ENCODE measurements at regions not wholly inside any gene's neighbourhood (a gene's known extent, or its start where the extent isn't known, plus 50 kb on each side); places are given as distances from the start of the nearest gene placed in this dataset.
A peak's percentile ranks its signal among the peaks of the same experiment; 100 is the strongest.

DNA sequence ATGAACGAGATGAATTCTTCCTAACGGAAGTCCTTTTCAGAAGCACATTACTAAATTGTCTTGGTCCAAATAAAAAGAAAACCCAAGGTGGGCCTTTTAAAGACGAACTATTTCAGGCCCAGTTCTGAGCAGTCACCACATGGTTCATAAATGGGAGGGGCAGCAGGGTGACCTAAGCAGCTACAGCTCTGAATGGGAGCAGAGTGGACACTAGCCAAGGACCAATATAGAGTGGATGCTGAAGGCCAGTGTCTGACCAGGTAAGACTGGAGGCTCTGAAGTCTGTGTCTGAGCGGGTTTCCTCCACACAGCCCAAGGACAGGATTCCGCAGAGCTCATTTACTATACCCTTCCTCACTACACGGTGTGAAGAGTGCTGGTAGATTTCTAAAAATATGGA, 159.1 kb downstream of the TMEM26 start:
- TF ChIP-seq RAD21 (IDR thresholded peaks at IDR 0.05; ENCODE audit: low read depth) = no peak
- no peak for TF ChIP-seq EP300 (IDR thresholded peaks at IDR 0.05; ENCODE audit: borderline replicate concordance)
- TF ChIP-seq, protein P1, sequence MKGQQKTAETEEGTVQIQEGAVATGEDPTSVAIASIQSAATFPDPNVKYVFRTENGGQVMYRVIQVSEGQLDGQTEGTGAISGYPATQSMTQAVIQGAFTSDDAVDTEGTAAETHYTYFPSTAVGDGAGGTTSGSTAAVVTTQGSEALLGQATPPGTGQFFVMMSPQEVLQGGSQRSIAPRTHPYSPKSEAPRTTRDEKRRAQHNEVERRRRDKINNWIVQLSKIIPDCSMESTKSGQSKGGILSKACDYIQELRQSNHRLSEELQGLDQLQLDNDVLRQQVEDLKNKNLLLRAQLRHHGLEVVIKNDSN (IDR thresholded peaks at IDR 0.05) = no peak
- no peak for TF ChIP-seq EGR1 (IDR thresholded peaks at IDR 0.05)
- TF ChIP-seq YY1 (IDR thresholded peaks at IDR 0.05; ENCODE audit: low read depth) = no peak

- TF ChIP-seq CREB1 (IDR thresholded peaks at IDR 0.05; ENCODE audit: low read depth) = no peak
- TF ChIP-seq YY1 (IDR thresholded peaks at IDR 0.05; ENCODE audit: low read depth) = no peak
- no peak for TF ChIP-seq NFIC (IDR thresholded peaks at IDR 0.05)
- TF ChIP-seq, protein P1 (IDR thresholded peaks at IDR 0.05) = no peak
- TF ChIP-seq, protein P2, sequence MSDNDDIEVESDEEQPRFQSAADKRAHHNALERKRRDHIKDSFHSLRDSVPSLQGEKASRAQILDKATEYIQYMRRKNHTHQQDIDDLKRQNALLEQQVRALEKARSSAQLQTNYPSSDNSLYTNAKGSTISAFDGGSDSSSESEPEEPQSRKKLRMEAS (IDR thresholded peaks at IDR 0.05) = no peak
- TF ChIP-seq RAD21 (IDR thresholded peaks at IDR 0.05; ENCODE audit: low read depth) = no peak
- TF ChIP-seq, protein P3, sequence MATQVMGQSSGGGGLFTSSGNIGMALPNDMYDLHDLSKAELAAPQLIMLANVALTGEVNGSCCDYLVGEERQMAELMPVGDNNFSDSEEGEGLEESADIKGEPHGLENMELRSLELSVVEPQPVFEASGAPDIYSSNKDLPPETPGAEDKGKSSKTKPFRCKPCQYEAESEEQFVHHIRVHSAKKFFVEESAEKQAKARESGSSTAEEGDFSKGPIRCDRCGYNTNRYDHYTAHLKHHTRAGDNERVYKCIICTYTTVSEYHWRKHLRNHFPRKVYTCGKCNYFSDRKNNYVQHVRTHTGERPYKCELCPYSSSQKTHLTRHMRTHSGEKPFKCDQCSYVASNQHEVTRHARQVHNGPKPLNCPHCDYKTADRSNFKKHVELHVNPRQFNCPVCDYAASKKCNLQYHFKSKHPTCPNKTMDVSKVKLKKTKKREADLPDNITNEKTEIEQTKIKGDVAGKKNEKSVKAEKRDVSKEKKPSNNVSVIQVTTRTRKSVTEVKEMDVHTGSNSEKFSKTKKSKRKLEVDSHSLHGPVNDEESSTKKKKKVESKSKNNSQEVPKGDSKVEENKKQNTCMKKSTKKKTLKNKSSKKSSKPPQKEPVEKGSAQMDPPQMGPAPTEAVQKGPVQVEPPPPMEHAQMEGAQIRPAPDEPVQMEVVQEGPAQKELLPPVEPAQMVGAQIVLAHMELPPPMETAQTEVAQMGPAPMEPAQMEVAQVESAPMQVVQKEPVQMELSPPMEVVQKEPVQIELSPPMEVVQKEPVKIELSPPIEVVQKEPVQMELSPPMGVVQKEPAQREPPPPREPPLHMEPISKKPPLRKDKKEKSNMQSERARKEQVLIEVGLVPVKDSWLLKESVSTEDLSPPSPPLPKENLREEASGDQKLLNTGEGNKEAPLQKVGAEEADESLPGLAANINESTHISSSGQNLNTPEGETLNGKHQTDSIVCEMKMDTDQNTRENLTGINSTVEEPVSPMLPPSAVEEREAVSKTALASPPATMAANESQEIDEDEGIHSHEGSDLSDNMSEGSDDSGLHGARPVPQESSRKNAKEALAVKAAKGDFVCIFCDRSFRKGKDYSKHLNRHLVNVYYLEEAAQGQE (IDR thresholded peaks at IDR 0.05; ENCODE audit: low read depth) = no peak
- TF ChIP-seq FOXM1 (IDR thresholded peaks at IDR 0.05; ENCODE audit: borderline replicate concordance, low read depth) = no peak
- no peak for TF ChIP-seq EGR1 (IDR thresholded peaks at IDR 0.05)
- TF ChIP-seq CEBPB (IDR thresholded peaks at IDR 0.05) = no peak
- no peak for TF ChIP-seq TAF1 (IDR thresholded peaks at IDR 0.05; ENCODE audit: low read depth)
- TF ChIP-seq EP300 (IDR thresholded peaks at IDR 0.05; ENCODE audit: borderline replicate concordance) = no peak
- no peak for TF ChIP-seq TCF12 (IDR thresholded peaks at IDR 0.05; ENCODE audit: low read depth)
- TF ChIP-seq TEAD4 (IDR thresholded peaks at IDR 0.05) = no peak
- no peak for TF ChIP-seq ZBTB7A (IDR thresholded peaks at IDR 0.05; ENCODE audit: low read depth)
Observed at GRCh38 chr10:61289813-61290212, 163.4 kb downstream of the TMEM26 start.

DNA sequence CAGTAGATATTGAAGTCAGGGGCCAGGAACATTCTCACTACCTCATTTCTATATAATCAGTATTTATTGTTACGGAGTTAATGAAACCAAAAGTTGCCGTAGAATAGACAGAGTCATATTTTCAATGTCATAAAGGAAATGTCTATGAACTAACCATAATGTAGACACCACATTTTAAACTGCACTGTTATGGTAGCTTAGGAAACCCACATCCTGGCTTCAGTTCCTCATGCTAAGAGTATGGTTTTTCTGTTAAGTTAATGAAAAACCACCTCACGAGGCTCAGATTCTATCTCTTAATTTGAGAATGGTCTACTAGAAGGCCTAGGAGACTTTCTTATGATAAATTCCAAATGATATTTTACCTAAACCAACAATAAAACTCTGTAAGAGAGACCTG, 166.5 kb downstream of the TMEM26 start:
- TF ChIP-seq, protein P1 (IDR thresholded peaks at IDR 0.05) = no peak

DNA sequence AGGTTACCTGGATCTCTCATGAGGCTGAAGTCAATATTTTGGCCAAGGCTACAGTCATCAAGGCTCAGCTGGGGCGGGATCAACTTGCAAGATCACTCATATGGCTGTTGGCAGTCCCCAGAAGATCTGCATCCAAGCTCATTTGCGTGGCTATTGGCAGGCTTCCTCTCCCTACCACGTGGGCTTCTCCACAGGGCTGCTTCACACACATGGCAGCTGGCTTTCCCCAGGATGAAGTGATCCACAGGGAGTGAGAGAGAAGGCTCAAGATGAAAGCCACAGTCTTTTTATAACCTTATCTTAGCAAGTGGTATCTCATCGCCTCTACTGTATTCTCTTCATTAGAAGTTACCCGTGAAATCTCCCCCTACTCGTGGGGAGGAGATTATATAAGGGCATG, 167.4 kb downstream of the TMEM26 start:
- TF ChIP-seq TCF12 (IDR thresholded peaks at IDR 0.05; ENCODE audit: low read depth) (no peak), NFIC (IDR thresholded peaks at IDR 0.05) (no peak), RAD21 (IDR thresholded peaks at IDR 0.05; ENCODE audit: low read depth) (no peak), EGR1 (IDR thresholded peaks at IDR 0.05) (no peak), EP300 (IDR thresholded peaks at IDR 0.05; ENCODE audit: borderline replicate concordance) (no peak), YY1 (IDR thresholded peaks at IDR 0.05; ENCODE audit: low read depth) (no peak), TEAD4 (IDR thresholded peaks at IDR 0.05) (no peak), TAF1 (IDR thresholded peaks at IDR 0.05; ENCODE audit: low read depth) (no peak), ZBTB7A (IDR thresholded peaks at IDR 0.05; ENCODE audit: low read depth) (no peak), FOXM1 (IDR thresholded peaks at IDR 0.05; ENCODE audit: borderline replicate concordance, low read depth) (no peak), CREB1 (IDR thresholded peaks at IDR 0.05; ENCODE audit: low read depth) (no peak), CEBPB (IDR thresholded peaks at IDR 0.05) (no peak)
- TF ChIP-seq, protein P1 (IDR thresholded peaks at IDR 0.05) = no peak
- TF ChIP-seq, protein P3 (IDR thresholded peaks at IDR 0.05; ENCODE audit: low read depth) = no peak
- TF ChIP-seq, protein P2 (IDR thresholded peaks at IDR 0.05) = no peak

DNA sequence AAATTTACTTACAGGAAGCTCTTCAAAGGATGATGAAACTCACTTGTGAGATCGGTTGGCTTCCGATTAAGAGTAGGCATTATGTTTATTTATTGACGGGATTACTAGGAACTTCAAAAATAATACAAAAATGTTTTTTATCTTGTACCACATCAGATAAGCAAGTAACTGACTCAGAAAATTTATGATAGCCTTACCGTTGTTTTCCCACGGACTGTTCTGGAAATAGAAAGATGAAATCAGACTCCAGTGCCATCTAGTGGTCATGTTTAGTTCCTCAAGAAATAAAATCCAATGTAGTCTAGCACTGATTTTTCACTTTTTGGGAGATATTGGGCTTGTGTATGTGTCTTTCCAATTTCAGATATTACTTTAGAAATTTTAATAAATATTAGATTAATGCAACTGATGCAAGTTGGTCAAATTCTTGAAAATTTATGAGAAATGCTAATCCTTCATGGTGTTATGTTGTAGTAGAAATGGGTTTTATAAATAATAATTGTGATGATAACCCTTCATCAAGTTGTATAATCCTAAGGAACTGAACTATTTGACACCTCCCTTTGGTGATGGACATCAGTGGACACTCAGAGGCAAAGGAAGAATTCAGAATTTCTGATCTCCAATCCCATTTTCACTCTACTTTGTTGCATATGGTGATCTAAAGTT, 168.8 kb downstream of the TMEM26 start:
- peak; percentile 71 for TF ChIP-seq RAD21 (IDR thresholded peaks at IDR 0.05; ENCODE audit: low read depth)
- TF ChIP-seq ZBTB7A (IDR thresholded peaks at IDR 0.05; ENCODE audit: low read depth) = no peak
